HepG2 (cell line): ENCODE measurements at regions not wholly inside any gene's neighbourhood (a gene's known extent, or its start where the extent isn't known, plus 50 kb on each side); places are given as distances from the start of the nearest gene placed in this dataset.

Experiments used
- ATAC-seq: fragments of 200-7000 bp; cut with Tn5 transposase; 3 replicates; pipeline ENCODE4 v1.9.1; 2020; ENCODE audit warnings: mild to moderate bottlenecking, moderate library complexity
- BruUV-seq: library from RNA; stranded (reverse); fragments of 400-500 nt; replicated peaks from 2 replicates; lab custom pipeline; 2021; lab: Mats Ljungman, UMichigan
- CTCF ChIA-PET: fragments of 300-600 bp; formaldehyde crosslinking; extraction: SDS; loops from one replicate; lab custom pipeline; 2021; ENCODE audit warnings: low total read pairs, inconsistent platforms, low intra/inter-chr PET ratio; lab: Yijun Ruan, JAX
- POLR2A ChIA-PET: fragments of 350-600 bp; sonication (Branson Sonifier 250); formaldehyde crosslinking; loops from one replicate; lab custom pipeline; 2020; ENCODE audit warnings: antibody characterized with exemption, inconsistent platforms; lab: Yijun Ruan, JAX
- DNase-seq: peaks from one replicate; pipeline ENCODE4 v3.0.0-alpha.2; 2015; ENCODE audit warnings: low spot score
- FAIRE-seq: peaks from 3 replicates; lab custom pipeline; 2011; peaks lifted over from hg19 to GRCh38; lab: Jason Lieb, UNC
- H2AFZ ChIP-seq: one replicate; pipeline ENCODE4 v1.6.1; 2011; ENCODE audit warnings: low read length, inconsistent platforms
- H3K27ac ChIP-seq: fragments of 300-600 bp; 3 replicates; pipeline ENCODE4 v1.8.0; 2011; ENCODE audit warnings: mixed run types, mild to moderate bottlenecking, mixed read lengths, low read length, inconsistent platforms; ENCODE audit not compliant: insufficient read depth; ENCODE audit errors: extremely low read length
- H3K27me3 ChIP-seq, 2 experiments: fragments of 200-600 bp in 1 of 2; 2 replicates in 1 of 2; 3 replicates in 1 of 2; pipeline versions ENCODE4 v1.6.0 to v1.8.0; 2011; ENCODE audit warnings: low read length in 2 of 2, mild to moderate bottlenecking in 2 of 2, moderate library complexity in 2 of 2, inconsistent platforms in 1 of 2; ENCODE audit not compliant: insufficient read depth in 2 of 2, control insufficient read depth in 1 of 2
- H3K36me3 ChIP-seq, 2 experiments: fragments of 200-600 bp in 1 of 2; replicated peaks in 1 of 2; 2 replicates in 1 of 2; 3 replicates in 1 of 2; pipeline versions ENCODE4 v1.5.1 to v1.8.0; 2011; ENCODE audit warnings: low read length in 2 of 2, inconsistent platforms in 1 of 2; ENCODE audit not compliant: insufficient read depth in 2 of 2, control insufficient read depth in 1 of 2
- H3K4me1 ChIP-seq: 2 replicates; pipeline ENCODE4 v1.5.1; 2012; ENCODE audit warnings: low read length, inconsistent platforms; ENCODE audit not compliant: insufficient read depth
- H3K4me2 ChIP-seq: 2 replicates; pipeline ENCODE4 v1.6.0; 2011; ENCODE audit warnings: low read depth, low read length, inconsistent platforms
- H3K4me3 ChIP-seq, 3 experiments: fragments of 200-600 bp in 1 of 3; sonication (generic), shearing (Covaris generic) in 1 of 3; replicated peaks in 1 of 3; 2 replicates each; pipeline ENCODE4 v1.5.1; 2011 to 2016; ENCODE audit warnings: low read length in 3 of 3, inconsistent platforms in 2 of 3, low read depth in 2 of 3, mild to moderate bottlenecking in 2 of 3, control low read depth in 1 of 3, mixed read lengths in 1 of 3; ENCODE audit not compliant: insufficient read depth in 1 of 3
- H3K79me2 ChIP-seq: one replicate; pipeline ENCODE4 v1.6.1; 2011; ENCODE audit warnings: low read length, inconsistent platforms; ENCODE audit not compliant: insufficient read depth
- H3K9ac ChIP-seq: 2 replicates; pipeline ENCODE4 v1.6.0; 2011; ENCODE audit warnings: mild to moderate bottlenecking, low read depth, low read length, inconsistent platforms; ENCODE audit not compliant: insufficient read depth
- H3K9me3 ChIP-seq: 2 replicates; pipeline ENCODE4 v1.5.1; 2012; ENCODE audit warnings: mild to moderate bottlenecking, low read length
- H4K20me1 ChIP-seq: 2 replicates; pipeline ENCODE4 v1.6.0; 2011; ENCODE audit warnings: inconsistent platforms, mild to moderate bottlenecking, low read length, moderate library complexity; ENCODE audit not compliant: insufficient read depth
- BRD4 ChIP-seq: sonication (generic); formaldehyde crosslinking; IDR thresholded peaks from 2 replicates; pipeline ENCODE4 v1.4.0; 2020; ENCODE audit warnings: missing genetic modification reagents
- CHCHD3 ChIP-seq: sonication (generic); formaldehyde crosslinking; IDR thresholded peaks from 2 replicates; pipeline ENCODE4 v1.8.0; 2022; ENCODE audit warnings: mild to moderate bottlenecking, missing genetic modification reagents, moderate library complexity
- KMT2B ChIP-seq: IDR thresholded peaks from 2 replicates; pipeline ENCODE4 v1.6.1; 2016; ENCODE audit warnings: missing genetic modification reagents, missing compliant biosample characterization
- MTF1 ChIP-seq: sonication (generic); formaldehyde crosslinking; IDR thresholded peaks from 2 replicates; pipeline ENCODE4 v1.5.0; 2020; ENCODE audit warnings: missing genetic modification reagents
- SNAI1 ChIP-seq: sonication (generic); formaldehyde crosslinking; IDR thresholded peaks from 2 replicates; pipeline ENCODE4 v1.5.0; 2020; ENCODE audit warnings: mild to moderate bottlenecking, missing genetic modification reagents, borderline replicate concordance
- SRSF4 ChIP-seq: fragments of 200-400 bp; formaldehyde crosslinking; IDR thresholded peaks from one replicate; pipeline ENCODE4 v1.6.1; 2018; ENCODE audit warnings: mild to moderate bottlenecking, low read depth, low read length, moderate library complexity; ENCODE audit not compliant: poor library complexity, severe bottlenecking
- ZKSCAN1 ChIP-seq: fragments of 150-350 bp; IDR thresholded peaks from 2 replicates; pipeline ENCODE4 v1.6.1; 2014; ENCODE audit warnings: low read length
- ZMYM4 ChIP-seq: sonication (generic); formaldehyde crosslinking; IDR thresholded peaks from 2 replicates; pipeline ENCODE4 v1.8.1; 2023; ENCODE audit warnings: mild to moderate bottlenecking, missing genetic modification reagents
- ZNF124 ChIP-seq: sonication (generic); formaldehyde crosslinking; IDR thresholded peaks from 2 replicates; pipeline ENCODE4 v1.4.0; 2020; ENCODE audit warnings: missing genetic modification reagents
- ZNF235 ChIP-seq: sonication (generic); formaldehyde crosslinking; IDR thresholded peaks from 2 replicates; pipeline ENCODE4 v1.8.1; 2023; ENCODE audit warnings: mild to moderate bottlenecking, missing genetic modification reagents, borderline replicate concordance
- ZNF3 ChIP-seq: IDR thresholded peaks from 2 replicates; pipeline ENCODE4 v1.7.0; 2017; ENCODE audit warnings: inconsistent platforms
- ZNF501 ChIP-seq: sonication (generic); formaldehyde crosslinking; IDR thresholded peaks from 2 replicates; pipeline ENCODE4 v1.5.1; 2020; ENCODE audit warnings: mild to moderate bottlenecking, moderate library complexity, missing genetic modification reagents
- ZNF562 ChIP-seq: sonication (generic); formaldehyde crosslinking; IDR thresholded peaks from 2 replicates; pipeline ENCODE4 v1.8.0; 2022; ENCODE audit warnings: missing genetic modification reagents, borderline replicate concordance
- ZNF713 ChIP-seq: sonication (generic); formaldehyde crosslinking; IDR thresholded peaks from 2 replicates; pipeline ENCODE4 v1.4.0; 2020; ENCODE audit warnings: mild to moderate bottlenecking, missing genetic modification reagents
- ZNF768 ChIP-seq: sonication (generic); formaldehyde crosslinking; IDR thresholded peaks from 2 replicates; pipeline ENCODE4 v1.4.0; 2020; ENCODE audit warnings: missing genetic modification reagents
- ZNF792 ChIP-seq: IDR thresholded peaks from 2 replicates; pipeline ENCODE4 v1.6.1; 2016
- WGBS: methylation state at CpG from one replicate; pipeline ENCODE4 v1.1.6; 2017; ENCODE audit warnings: low lambda C conversion rate; 5-methylcytosine and 5-hydroxymethylcytosine counted together
- in situ Hi-C: cut with HindIII; loops from 2 replicates; pipeline ENCODE4 v1.10.0; 2017; ENCODE audit warnings: low pct_unique_long_range_greater_than_20kb; ENCODE audit not compliant: extremely low pct_ligation_motif_present
- intact Hi-C: fragments of 100-400 bp; cut with micrococcal nuclease; formaldehyde crosslinking; loops from one replicate; pipeline ENCODE4 v1.10.0; 2022; ENCODE audit not compliant: unreplicated experiment
- TF ChIP-seq, protein P1 (sequence below): sonication (generic); formaldehyde crosslinking; IDR thresholded peaks from 2 replicates; pipeline ENCODE4 v1.5.0; 2020; ENCODE audit warnings: missing genetic modification reagents, mild to moderate bottlenecking, borderline replicate concordance
- TF ChIP-seq, protein P2 (sequence below): sonication (generic); formaldehyde crosslinking; IDR thresholded peaks from 2 replicates; pipeline ENCODE4 v1.9.0; 2021; ENCODE audit warnings: missing genetic modification reagents, borderline replicate concordance
- TF ChIP-seq, protein P3 (sequence below): sonication (generic); formaldehyde crosslinking; IDR thresholded peaks from 2 replicates; pipeline ENCODE4 v1.5.1; 2020; ENCODE audit warnings: missing genetic modification reagents, mild to moderate bottlenecking, borderline replicate concordance

DNA sequence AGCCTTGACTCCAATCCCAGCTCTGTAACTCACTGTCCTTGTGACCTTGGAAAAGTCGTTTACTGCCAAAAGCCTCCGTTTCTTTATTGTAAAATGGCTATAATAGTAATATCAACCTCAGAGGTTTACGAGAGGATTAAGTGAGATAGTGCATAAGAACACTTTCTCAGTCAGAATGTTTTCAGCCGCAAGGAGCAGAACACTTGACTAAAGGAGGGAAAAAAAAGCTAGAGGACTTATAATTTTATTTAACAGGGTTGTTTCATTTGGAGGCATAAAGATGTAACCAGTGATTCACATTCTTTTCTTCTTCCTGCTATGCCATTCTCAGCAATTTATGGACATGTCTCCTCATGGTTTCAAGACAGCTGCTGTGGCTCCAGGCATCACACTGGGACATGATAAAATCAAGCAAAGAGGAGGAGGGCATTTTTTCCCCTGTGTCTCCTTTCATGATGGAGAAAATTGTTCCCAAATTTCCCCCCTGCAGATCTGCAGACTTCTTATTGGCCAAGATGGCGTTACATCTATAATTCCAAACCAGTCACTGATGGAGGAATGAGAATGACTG, 143.0 kb upstream of the PTPN1 start (continued):
- TF ChIP-seq ZNF3 (CRISPR knock-in tag), result 0 out of 2 replicates have a peak, but pooled peaks have one; percentile 20
- TF ChIP-seq, protein P1, sequence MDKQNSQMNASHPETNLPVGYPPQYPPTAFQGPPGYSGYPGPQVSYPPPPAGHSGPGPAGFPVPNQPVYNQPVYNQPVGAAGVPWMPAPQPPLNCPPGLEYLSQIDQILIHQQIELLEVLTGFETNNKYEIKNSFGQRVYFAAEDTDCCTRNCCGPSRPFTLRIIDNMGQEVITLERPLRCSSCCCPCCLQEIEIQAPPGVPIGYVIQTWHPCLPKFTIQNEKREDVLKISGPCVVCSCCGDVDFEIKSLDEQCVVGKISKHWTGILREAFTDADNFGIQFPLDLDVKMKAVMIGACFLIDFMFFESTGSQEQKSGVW (CRISPR knock-in tag), result no peak
- TF ChIP-seq ZMYM4 (CRISPR knock-in tag), result 0 out of 2 replicates have a peak, but pooled peaks have one; percentile 27
- 0 out of 2 replicates have a peak, but pooled peaks have one; percentile 3 for TF ChIP-seq ZNF792
- TF ChIP-seq, all 625 proteins: peak for 17

DNA sequence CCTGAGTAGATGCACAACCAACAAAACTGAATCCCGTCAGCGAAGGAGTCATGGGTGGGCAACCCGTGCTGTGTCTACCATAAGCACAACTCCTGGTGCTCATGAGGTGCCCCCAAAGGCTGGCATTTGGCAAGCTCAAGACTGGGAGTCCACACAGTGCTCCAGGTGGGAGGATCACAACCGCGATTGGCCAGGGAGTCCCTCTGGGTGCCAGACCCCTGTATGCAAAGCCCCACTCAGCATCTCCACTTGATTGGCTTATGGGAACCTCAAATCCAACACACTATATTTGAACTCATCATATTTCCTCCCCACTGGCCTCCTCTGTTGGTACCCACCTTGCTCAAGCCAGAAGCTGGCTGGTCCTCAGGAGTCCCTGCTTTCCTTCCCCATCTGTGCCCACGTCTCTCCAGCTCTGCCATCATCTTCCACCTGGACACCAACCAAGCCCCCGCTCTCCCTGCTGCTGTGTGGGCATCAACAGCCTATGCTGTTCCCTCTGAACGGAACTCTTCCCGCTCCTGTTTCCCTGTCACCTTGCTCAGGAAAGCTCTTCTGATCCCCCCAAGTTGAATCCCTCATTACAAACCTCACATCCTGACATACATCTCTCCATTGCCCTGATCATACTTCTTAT, 142.3 kb upstream of the PTPN1 start:
- 98% methylated on average over 9 of the region's 9 CpGs for WGBS
- Histone ChIP-seq H3K9ac (peak overlapping the region; percentile 59; the same call in 1 of the 2 replicates), H3K4me3 (peak overlapping the region in 1 of 3 experiments; percentile 31; a peak in 2 of 6 replicates), H3K27ac (peak overlapping the region; percentile 71), H2AFZ (no peak overlapping the region), H3K9me3 (no peaks in the 10 kb centered on the region), H3K4me1 (peaks cover 94% of the 10 kb centered on the region), H4K20me1 (no peaks in the 10 kb centered on the region), H3K27me3 (peaks cover 0 to 5% of the 10 kb centered on the region in 2 experiments; a peak in 1 of 5 replicates), H3K36me3 (no peaks in the 10 kb centered on the region), H3K79me2 (no peaks in the 10 kb centered on the region), H3K4me2 (peak overlapping the region; percentile 87)
- POLR2A ChIA-PET, result interaction anchor here (1.1 to 5.1 kb wide), 11 partner anchors 13 to 179 kb away, joined by 3 to 58 read pairs (median 10); partner anchors contain the start of gene CEBPB
- in situ Hi-C loops (no loop called here), intact Hi-C loops (loop anchor here (5.0 kb wide), 1 partner anchor 34 kb away; no protein-coding TSS in a partner anchor)
- DNase-seq, result no peak
- ATAC-seq, result no peak
- FAIRE-seq, result no peak
- BruUV-seq, result no TSS peak
- CTCF ChIA-PET, result no interaction called here
- no peak for TF ChIP-seq SRSF4
- no peak for TF ChIP-seq SNAI1 (CRISPR knock-in tag)
- TF ChIP-seq ZNF713 (CRISPR knock-in tag), result no peak
- TF ChIP-seq, protein P2, sequence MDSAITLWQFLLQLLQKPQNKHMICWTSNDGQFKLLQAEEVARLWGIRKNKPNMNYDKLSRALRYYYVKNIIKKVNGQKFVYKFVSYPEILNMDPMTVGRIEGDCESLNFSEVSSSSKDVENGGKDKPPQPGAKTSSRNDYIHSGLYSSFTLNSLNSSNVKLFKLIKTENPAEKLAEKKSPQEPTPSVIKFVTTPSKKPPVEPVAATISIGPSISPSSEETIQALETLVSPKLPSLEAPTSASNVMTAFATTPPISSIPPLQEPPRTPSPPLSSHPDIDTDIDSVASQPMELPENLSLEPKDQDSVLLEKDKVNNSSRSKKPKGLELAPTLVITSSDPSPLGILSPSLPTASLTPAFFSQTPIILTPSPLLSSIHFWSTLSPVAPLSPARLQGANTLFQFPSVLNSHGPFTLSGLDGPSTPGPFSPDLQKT (CRISPR knock-in tag), result no peak
- TF ChIP-seq MTF1, result no peak
- TF ChIP-seq KMT2B (CRISPR knock-in tag), result no peak
- no peak for TF ChIP-seq BRD4 (CRISPR knock-in tag)
- TF ChIP-seq CHCHD3 (CRISPR knock-in tag), result peak; percentile 92
- TF ChIP-seq, protein P3, sequence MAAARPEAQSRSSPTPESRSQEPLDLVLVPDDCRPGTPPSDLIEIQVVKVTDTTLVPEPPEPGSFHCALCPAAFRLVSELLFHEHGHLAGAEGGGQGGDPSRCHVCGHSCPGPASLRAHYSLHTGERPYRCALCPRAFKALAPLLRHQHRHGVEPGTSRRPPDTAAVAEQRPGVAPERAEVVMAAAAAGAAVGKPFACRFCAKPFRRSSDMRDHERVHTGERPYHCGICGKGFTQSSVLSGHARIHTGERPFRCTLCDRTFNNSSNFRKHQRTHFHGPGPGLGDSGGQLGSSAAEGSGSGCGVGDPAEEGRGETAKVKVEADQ (CRISPR knock-in tag), result no peak
- no peak for TF ChIP-seq ZKSCAN1
- no peak; the same call in 1 of the 2 replicates for TF ChIP-seq ZNF768 (CRISPR knock-in tag)
- 0 out of 2 replicates have a peak, but pooled peaks have one; percentile 4 for TF ChIP-seq ZNF501
- TF ChIP-seq ZNF562 (CRISPR knock-in tag), result no peak
- TF ChIP-seq ZNF235 (CRISPR knock-in tag), result 0 out of 2 replicates have a peak, but pooled peaks have one; percentile 30
- TF ChIP-seq ZNF124, result no peak
